ENCODE measurements at regions not wholly inside any gene's neighbourhood (a gene's known extent, or its start where the extent isn't known, plus 50 kb on each side); places are given as distances from the start of the nearest gene placed in this dataset.
"Not testable (repeated sequence)": the region's sequence is repeated elsewhere in the genome, so short reads cannot be mapped to it uniquely, and the experiment has no call there.

DNA sequence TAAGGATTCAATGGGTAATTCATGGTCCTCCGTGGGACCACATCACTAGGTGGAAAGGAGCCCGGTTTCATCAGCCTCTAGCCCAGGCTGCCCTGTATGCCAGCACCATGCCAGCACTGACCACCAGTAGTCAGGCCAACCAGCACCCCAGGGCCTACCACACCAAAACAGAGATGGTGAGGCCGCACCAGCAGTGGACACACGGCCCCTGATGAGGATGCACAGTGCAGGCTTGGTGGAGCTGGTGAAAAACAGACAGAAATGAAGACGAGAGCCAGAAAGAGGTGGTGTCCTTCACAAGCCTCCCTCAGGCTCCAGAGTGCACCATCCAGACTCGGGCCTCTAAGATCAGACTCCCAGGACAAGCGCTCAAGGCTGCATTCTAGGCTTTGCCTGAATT is 128.2 kb downstream of the MED10 start:
- no peaks in the 10 kb centered on the region for H3K9me3 Mint-ChIP-seq
- H3K4me1 Mint-ChIP-seq: peaks cover 18% of the 10 kb centered on the region
- TF ChIP-seq, protein P1, sequence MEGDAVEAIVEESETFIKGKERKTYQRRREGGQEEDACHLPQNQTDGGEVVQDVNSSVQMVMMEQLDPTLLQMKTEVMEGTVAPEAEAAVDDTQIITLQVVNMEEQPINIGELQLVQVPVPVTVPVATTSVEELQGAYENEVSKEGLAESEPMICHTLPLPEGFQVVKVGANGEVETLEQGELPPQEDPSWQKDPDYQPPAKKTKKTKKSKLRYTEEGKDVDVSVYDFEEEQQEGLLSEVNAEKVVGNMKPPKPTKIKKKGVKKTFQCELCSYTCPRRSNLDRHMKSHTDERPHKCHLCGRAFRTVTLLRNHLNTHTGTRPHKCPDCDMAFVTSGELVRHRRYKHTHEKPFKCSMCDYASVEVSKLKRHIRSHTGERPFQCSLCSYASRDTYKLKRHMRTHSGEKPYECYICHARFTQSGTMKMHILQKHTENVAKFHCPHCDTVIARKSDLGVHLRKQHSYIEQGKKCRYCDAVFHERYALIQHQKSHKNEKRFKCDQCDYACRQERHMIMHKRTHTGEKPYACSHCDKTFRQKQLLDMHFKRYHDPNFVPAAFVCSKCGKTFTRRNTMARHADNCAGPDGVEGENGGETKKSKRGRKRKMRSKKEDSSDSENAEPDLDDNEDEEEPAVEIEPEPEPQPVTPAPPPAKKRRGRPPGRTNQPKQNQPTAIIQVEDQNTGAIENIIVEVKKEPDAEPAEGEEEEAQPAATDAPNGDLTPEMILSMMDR (conservative IDR thresholded peaks at IDR 0.05): no peak
- H3K36me3 Mint-ChIP-seq (ENCODE audit: low read depth): no peaks in the 10 kb centered on the region
- no peak overlapping the region for H3K4me3 Mint-ChIP-seq
- H3K27ac Mint-ChIP-seq (ENCODE audit: unreplicated experiment): no peak overlapping the region
- DNase-seq (ENCODE audit: low read depth, low spot score): no peak
- peaks cover 83% of the 10 kb centered on the region for H3K27me3 Mint-ChIP-seq (ENCODE audit: low read depth)

DNA sequence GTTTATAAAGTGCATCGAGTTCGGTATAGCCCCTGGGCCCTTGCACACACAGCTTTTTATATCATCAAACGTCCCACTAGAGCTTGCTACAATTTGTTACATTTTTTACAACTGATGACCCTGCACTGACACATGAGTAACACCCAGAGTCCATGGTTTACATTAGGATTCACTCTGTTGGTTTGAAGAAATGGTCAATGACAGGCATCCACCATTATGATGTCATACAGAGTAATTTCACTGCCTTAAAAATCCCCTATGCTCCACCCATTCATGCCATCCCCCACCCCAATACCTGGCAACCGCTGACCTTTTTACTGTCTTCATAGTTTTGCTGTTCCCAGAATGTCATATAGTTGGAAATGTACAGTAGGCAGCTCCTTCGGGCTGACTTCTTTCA is 130.2 kb downstream of the MED10 start:
- TF ChIP-seq, protein P1 (conservative IDR thresholded peaks at IDR 0.05): no peak
- DNase-seq (ENCODE audit: low read depth, low spot score): no peak
- no peaks in the 10 kb centered on the region for H3K36me3 Mint-ChIP-seq (ENCODE audit: low read depth)
- peaks cover 18% of the 10 kb centered on the region for H3K4me1 Mint-ChIP-seq
- H3K9me3 Mint-ChIP-seq: no peaks in the 10 kb centered on the region
- peaks cover 81% of the 10 kb centered on the region for H3K27me3 Mint-ChIP-seq (ENCODE audit: low read depth)
- H3K4me3 Mint-ChIP-seq: no peak overlapping the region
- H3K27ac Mint-ChIP-seq (ENCODE audit: unreplicated experiment): no peak overlapping the region

DNA sequence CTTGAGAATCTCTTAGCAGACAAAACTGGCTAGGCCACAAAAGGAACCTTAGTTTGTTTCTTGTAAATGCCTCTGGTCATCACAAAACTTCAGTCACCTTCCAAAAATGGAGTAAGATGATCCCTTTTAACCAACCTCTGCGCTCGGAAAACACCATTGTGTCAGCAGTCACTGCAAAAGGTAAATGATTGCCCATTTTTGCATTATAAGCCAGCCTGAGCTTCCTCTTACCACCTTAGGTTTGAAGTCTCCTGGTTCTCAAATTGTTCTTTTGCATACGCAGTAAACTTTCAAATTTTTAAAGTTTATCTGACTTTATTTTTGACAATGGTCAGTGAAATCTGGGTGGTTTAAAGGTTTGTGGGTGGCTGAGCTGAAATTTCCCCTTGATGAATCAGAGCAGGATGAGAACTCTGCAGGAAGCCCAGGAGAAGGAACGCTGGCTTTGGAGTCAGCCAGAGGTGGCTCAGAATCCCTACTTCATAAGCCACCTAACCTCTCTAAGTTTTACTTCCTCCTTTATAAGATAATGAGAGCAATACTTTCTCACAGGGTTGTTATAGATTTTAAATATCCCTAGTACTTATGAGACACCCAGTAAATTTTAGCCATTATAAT is 131.4 kb downstream of the MED10 start:
- no peak overlapping the region for H3K4me3 Mint-ChIP-seq
- H3K36me3 Mint-ChIP-seq (ENCODE audit: low read depth): no peaks in the 10 kb centered on the region
- H3K9me3 Mint-ChIP-seq: no peaks in the 10 kb centered on the region
- peaks cover 11% of the 10 kb centered on the region for H3K4me1 Mint-ChIP-seq
- H3K27ac Mint-ChIP-seq (ENCODE audit: unreplicated experiment): no peak overlapping the region
- TF ChIP-seq, protein P1 (conservative IDR thresholded peaks at IDR 0.05): no peak
- H3K27me3 Mint-ChIP-seq (ENCODE audit: low read depth): peaks cover 72% of the 10 kb centered on the region
- DNase-seq (ENCODE audit: low read depth, low spot score): no peak

DNA sequence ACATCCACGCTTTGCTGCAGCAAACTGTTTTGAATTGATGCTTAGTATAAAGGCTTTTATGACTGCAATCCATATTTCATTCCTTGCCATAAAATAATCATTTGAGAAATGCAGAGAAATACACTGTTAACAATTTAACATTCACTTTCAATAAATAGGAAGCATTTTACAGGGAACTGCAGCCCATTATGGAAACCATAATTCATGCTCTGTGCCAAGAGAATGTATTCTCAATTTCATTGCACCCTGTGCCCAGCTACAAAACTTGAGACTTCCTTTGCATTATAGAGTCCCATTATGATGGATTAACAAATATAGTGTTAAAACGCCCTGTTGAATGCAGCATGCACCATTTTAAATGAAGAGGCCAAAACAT is 134.0 kb downstream of the MED10 start:
- TF ChIP-seq, protein P1 (conservative IDR thresholded peaks at IDR 0.05): no peak
- DNase-seq (ENCODE audit: low read depth, low spot score): no peak
- no peak overlapping the region for H3K27ac Mint-ChIP-seq (ENCODE audit: unreplicated experiment)
- peaks cover 11% of the 10 kb centered on the region for H3K9me3 Mint-ChIP-seq
- H3K4me3 Mint-ChIP-seq: no peak overlapping the region
- H3K27me3 Mint-ChIP-seq (ENCODE audit: low read depth): peaks cover 56% of the 10 kb centered on the region
- no peaks in the 10 kb centered on the region for H3K4me1 Mint-ChIP-seq
- H3K36me3 Mint-ChIP-seq (ENCODE audit: low read depth): no peaks in the 10 kb centered on the region

DNA sequence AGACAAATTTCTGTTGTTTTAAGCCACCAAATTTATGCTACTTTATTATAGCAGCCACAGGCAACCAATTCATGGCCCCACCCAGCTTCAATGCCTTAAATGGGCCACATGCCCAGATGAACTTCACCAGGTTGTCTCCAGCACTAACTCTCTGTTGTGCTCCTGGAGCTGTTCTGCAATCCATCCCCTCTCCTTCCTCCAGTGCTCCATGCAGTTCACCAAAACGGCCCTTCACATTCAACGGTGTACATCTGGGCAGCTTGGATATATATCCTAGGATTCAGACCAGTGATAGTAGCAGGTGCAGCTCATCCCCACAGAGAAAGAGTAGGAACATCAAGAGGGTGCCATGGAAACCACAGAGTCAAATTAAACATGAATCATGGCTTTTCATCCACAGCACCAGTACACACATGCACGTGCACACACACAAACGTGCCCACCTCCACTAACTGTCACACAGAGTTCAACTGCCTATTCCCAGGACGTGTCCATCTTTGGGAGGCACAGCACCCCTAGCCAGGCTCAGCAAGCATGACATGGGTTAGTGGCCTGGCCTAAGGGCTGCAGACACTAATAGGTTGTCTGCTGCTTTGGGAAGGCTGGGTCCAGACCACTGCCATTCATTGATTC is 134.5 kb downstream of the MED10 start:
- Mint-ChIP-seq H3K27ac (ENCODE audit: unreplicated experiment) (no peak overlapping the region), H3K9me3 (peaks cover 13% of the 10 kb centered on the region), H3K27me3 (ENCODE audit: low read depth) (peaks cover 51% of the 10 kb centered on the region), H3K36me3 (ENCODE audit: low read depth) (no peaks in the 10 kb centered on the region), H3K4me3 (no peak overlapping the region), H3K4me1 (no peaks in the 10 kb centered on the region)
- DNase-seq (ENCODE audit: low read depth, low spot score): no peak
- TF ChIP-seq, protein P1 (conservative IDR thresholded peaks at IDR 0.05): no peak

DNA sequence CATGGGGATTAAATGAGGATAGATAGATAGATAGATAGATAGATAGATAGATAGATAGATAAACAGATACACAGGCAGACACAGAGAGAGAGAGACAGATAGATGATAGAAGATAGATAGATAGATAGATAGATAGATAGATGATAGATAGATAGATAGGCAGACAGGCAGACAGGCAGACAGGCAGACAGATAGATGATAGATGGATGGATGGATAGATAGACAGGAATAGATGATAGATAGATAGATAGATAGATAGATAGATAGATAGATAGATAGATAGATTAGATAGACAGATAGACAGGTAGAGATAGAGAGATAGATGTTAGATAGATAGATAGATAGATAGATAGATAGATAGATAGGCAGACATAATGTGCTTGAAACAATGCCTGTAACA is 137.3 kb downstream of the MED10 start:
- H3K4me1 Mint-ChIP-seq; H3K36me3 Mint-ChIP-seq (ENCODE audit: low read depth); H3K27ac Mint-ChIP-seq (ENCODE audit: unreplicated experiment); H3K4me3 Mint-ChIP-seq; DNase-seq (ENCODE audit: low read depth, low spot score): not testable (repeated sequence)
- H3K9me3 Mint-ChIP-seq: peaks cover 14% of the 10 kb centered on the region
- peaks cover 24% of the 10 kb centered on the region for H3K27me3 Mint-ChIP-seq (ENCODE audit: low read depth)
